ENCODE measurements at regions not wholly inside any gene's neighbourhood (a gene's known extent, or its start where the extent isn't known, plus 50 kb on each side); places are given as distances from the start of the nearest gene placed in this dataset.

DNA sequence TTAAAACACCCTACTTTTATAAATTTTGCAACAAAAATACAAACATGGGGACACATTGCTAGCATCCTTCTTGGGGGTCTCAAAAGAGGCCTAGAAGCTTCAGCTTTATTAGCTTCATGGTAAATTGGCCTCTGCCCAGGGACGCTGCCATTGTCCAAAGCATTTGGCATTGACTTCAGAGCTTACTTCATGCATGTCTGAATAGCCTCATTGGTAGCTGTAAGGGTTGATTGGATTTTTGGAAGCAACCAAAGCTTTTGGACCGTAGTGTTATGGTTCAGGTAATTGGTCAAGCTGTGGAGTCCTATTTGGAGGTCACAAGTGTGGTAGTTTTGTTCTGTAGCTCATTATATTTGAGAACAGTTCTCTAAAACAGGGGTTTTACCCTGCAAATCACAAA lies 411.7 kb upstream of the SLC24A2 start:
- Histone ChIP-seq H3K27ac (ENCODE audit: low read length) (no peak overlapping the region), H3K9me3 (ENCODE audit: control insufficient read depth in 2 of 2, low read length in 2 of 2) (peaks cover 0 to 3% of the 10 kb centered on the region in 2 donors), H3K36me3 (ENCODE audit: control insufficient read depth in 2 of 2, insufficient read depth in 2 of 2, low read length in 2 of 2) (no peaks in the 10 kb centered on the region), H3K27me3 (ENCODE audit: control insufficient read depth in 1 of 2, insufficient read depth in 2 of 2, low read length in 2 of 2) (no peaks in the 10 kb centered on the region), H3K4me1 (ENCODE audit: control insufficient read depth, insufficient read depth, low read length) (no peaks in the 10 kb centered on the region), H3K9ac (ENCODE audit: low read length in 2 of 2) (no peak overlapping the region), H3K4me3 (ENCODE audit: low read length in 2 of 2) (no peak overlapping the region)

DNA sequence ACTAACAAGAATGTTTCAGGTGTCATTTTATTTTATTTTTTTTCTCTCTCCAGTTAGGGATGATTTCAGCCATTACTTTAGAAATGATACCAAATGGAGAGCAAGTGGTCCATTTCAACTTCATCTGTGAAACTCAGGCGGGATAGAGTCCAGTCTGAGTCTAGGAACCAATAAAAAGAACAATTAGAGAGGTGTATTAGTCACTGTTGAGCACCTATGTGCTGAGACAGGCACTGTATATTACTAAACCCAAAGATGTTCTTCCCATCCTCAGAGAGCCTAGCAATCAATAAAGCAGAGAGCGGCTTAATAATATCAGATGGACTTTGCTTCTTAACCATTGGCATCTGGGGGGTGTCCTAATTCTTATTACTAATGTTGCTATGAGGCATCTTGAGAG lies 410.3 kb upstream of the SLC24A2 start:
- H3K4me1 ChIP-seq (ENCODE audit: control insufficient read depth, insufficient read depth, low read length) = no peaks in the 10 kb centered on the region
- H3K9me3 ChIP-seq (ENCODE audit: control insufficient read depth in 2 of 2, low read length in 2 of 2) = peaks cover 0 to 3% of the 10 kb centered on the region in 2 donors
- H3K27ac ChIP-seq (ENCODE audit: low read length) = no peak overlapping the region
- H3K27me3 ChIP-seq (ENCODE audit: control insufficient read depth in 1 of 2, insufficient read depth in 2 of 2, low read length in 2 of 2) = no peaks in the 10 kb centered on the region
- no peak overlapping the region for H3K4me3 ChIP-seq (ENCODE audit: low read length in 2 of 2)
- H3K9ac ChIP-seq (ENCODE audit: low read length in 2 of 2) = no peak overlapping the region
- H3K36me3 ChIP-seq (ENCODE audit: control insufficient read depth in 2 of 2, insufficient read depth in 2 of 2, low read length in 2 of 2) = no peaks in the 10 kb centered on the region

DNA sequence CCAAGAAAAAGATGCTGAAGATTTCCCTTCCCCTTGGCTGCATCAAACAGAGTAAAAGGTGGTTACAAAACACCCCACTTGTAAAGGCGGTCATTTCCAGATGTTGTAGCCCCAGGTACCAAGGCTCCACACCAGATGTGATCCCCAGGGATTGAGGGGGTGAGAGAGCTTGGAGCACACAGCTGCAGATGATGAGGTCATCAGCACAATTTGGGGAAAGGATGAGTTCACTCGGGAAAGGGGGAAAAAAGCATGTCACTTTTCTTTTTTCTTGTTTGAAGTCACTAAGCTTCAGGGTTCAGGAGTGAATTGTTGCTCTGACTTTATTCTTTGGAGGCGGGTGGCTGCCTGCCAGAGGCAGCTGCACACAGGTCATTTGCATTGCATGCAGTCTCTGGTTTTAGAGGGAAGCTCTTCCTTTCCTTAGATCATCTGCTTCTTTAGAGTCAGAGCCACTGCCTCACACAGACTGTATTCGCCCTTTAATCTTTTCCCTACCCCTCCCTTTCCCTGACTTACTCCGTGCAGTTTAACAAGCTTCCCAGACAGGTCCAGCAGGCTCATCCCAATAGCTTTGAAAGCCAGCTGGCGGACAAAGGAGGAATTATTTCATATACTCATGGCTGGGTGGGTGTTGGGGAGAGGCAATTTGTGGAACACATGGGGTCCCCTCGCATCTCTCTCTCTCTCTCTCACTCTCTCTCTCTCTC lies 409.3 kb upstream of the SLC24A2 start:
- no peaks in the 10 kb centered on the region for H3K36me3 ChIP-seq (ENCODE audit: control insufficient read depth in 2 of 2, insufficient read depth in 2 of 2, low read length in 2 of 2)
- H3K4me3 ChIP-seq (ENCODE audit: low read length in 2 of 2) = no peak overlapping the region
- H3K27ac ChIP-seq (ENCODE audit: low read length) = no peak overlapping the region
- peaks cover 0 to 3% of the 10 kb centered on the region in 2 donors for H3K9me3 ChIP-seq (ENCODE audit: control insufficient read depth in 2 of 2, low read length in 2 of 2)
- no peaks in the 10 kb centered on the region for H3K4me1 ChIP-seq (ENCODE audit: control insufficient read depth, insufficient read depth, low read length)
- H3K27me3 ChIP-seq (ENCODE audit: control insufficient read depth in 1 of 2, insufficient read depth in 2 of 2, low read length in 2 of 2) = no peaks in the 10 kb centered on the region
- no peak overlapping the region for H3K9ac ChIP-seq (ENCODE audit: low read length in 2 of 2)

DNA sequence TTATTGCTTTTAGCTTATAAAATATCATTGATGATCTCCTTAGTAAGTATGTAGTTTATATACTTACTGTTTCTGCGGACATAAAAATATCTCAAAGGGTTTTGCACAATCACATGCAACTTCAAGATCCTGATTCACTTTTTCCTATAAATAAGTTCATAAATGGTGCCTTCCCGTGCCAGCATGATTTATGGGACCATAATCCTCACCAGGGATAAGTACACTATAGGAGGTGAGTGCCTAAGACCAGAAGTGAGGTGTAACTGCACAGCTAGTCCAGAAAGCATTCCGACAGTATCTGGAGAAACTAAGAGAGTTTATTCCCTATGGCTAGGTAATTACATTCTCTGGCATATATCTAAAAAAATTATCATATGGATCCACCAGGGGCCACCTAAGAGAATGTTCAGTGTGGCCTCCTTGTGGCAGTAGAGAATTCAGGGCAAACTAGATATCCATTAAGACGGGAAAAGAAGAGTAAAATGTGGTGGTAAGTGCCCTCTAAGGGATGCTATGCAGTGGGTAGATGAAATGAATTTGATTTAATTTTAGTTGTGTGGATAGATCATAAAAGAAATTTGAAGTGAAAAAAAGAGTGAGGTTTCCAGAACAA lies 402.5 kb upstream of the SLC24A2 start:
- Histone ChIP-seq H3K27ac (ENCODE audit: low read length) (no peak overlapping the region), H3K9me3 (ENCODE audit: control insufficient read depth in 2 of 2, low read length in 2 of 2) (peaks cover 0 to 3% of the 10 kb centered on the region in 2 donors), H3K4me3 (ENCODE audit: low read length in 2 of 2) (no peak overlapping the region), H3K4me1 (ENCODE audit: control insufficient read depth, insufficient read depth, low read length) (no peaks in the 10 kb centered on the region), H3K36me3 (ENCODE audit: control insufficient read depth in 2 of 2, insufficient read depth in 2 of 2, low read length in 2 of 2) (no peaks in the 10 kb centered on the region), H3K9ac (ENCODE audit: low read length in 2 of 2) (no peak overlapping the region), H3K27me3 (ENCODE audit: control insufficient read depth in 1 of 2, insufficient read depth in 2 of 2, low read length in 2 of 2) (no peaks in the 10 kb centered on the region)

DNA sequence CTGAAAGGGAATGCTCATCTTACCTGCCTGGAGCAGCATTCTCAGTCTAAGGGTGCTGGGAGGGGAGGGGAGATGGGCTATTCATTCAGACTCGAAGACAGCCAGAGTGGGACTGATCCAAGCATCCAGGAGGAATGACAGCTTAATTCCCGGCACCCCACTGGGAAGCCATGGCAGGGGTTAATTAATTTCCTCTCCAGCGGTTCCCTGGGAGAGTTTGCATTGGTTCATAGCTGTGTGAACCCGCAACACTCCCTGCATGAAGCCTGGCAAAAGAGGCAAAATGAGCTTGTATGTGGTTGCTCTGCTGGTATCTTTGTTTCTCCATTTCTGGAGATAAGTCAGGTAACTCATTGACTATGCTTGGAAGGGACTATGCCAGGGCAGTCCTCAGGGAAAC lies 401.0 kb upstream of the SLC24A2 start:
- Histone ChIP-seq H3K36me3 (ENCODE audit: control insufficient read depth in 2 of 2, insufficient read depth in 2 of 2, low read length in 2 of 2) (no peaks in the 10 kb centered on the region), H3K4me1 (ENCODE audit: control insufficient read depth, insufficient read depth, low read length) (no peaks in the 10 kb centered on the region), H3K27ac (ENCODE audit: low read length) (no peak overlapping the region), H3K4me3 (ENCODE audit: low read length in 2 of 2) (no peak overlapping the region), H3K9me3 (ENCODE audit: control insufficient read depth in 2 of 2, low read length in 2 of 2) (no peaks in the 10 kb centered on the region), H3K27me3 (ENCODE audit: control insufficient read depth in 1 of 2, insufficient read depth in 2 of 2, low read length in 2 of 2) (no peaks in the 10 kb centered on the region), H3K9ac (ENCODE audit: low read length in 2 of 2) (no peak overlapping the region)

DNA sequence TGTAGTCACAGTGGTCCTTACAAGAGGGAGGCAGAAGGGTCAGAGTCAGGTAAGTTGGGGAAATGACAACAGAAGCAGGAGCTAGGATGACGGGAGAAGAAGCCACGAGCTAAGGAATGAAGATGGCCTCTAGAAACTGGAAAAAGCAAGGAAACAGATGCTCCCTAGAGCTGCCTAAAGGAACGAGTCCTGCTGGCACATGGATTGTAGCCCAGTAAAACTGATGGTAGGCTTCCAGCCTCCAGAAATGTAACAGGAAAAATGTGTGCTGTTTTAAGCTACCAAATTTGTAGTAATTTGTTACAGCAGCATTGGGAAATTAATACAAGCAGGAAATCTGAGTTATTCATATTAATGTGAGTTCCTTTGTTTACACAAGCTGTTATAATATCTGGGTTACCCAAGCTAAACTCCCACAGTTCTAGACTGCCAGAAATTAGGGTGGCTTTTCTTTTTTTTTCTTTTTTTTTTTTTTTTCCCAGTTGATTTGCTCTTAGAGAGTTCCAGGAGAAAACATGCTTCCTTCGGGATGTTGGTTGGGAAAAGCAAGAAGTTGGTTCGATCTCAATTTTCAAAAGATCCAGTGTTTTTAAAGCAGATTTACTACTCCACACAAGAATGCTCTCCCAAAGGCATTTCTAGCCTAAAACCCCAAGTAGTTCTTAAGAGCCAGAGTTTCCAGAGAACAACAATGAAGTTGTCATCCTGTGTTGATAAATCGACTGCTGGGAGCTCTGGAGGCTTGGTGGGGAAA lies 400.0 kb upstream of the SLC24A2 start:
- no peaks in the 10 kb centered on the region for H3K36me3 ChIP-seq (ENCODE audit: control insufficient read depth in 2 of 2, insufficient read depth in 2 of 2, low read length in 2 of 2)
- no peak overlapping the region for H3K9ac ChIP-seq (ENCODE audit: low read length in 2 of 2)
- H3K27me3 ChIP-seq (ENCODE audit: control insufficient read depth in 1 of 2, insufficient read depth in 2 of 2, low read length in 2 of 2) = no peaks in the 10 kb centered on the region
- H3K4me1 ChIP-seq (ENCODE audit: control insufficient read depth, insufficient read depth, low read length) = no peaks in the 10 kb centered on the region
- H3K4me3 ChIP-seq (ENCODE audit: low read length in 2 of 2) = no peak overlapping the region
- no peak overlapping the region for H3K27ac ChIP-seq (ENCODE audit: low read length)
- H3K9me3 ChIP-seq (ENCODE audit: control insufficient read depth in 2 of 2, low read length in 2 of 2) = no peaks in the 10 kb centered on the region

DNA sequence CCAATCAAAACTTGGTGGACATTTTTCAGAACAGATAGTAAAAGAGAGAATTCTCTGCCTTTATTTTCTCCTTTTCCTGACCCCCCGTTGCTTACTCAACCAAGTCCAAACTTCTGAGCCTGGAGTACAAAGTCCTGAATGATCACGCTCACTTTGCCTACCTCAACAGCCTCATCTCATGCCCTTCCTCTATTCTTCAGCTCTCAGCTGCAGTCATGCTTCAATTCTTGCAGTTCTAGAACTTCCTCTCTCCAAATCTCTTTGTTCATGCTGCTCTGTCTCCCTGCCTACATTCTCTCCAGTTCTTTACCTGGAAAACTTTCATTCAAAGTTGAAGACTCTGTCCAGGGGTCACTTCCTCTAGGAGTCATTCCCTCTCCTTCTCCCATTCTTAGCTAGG lies 398.5 kb upstream of the SLC24A2 start:
- no peaks in the 10 kb centered on the region for H3K9me3 ChIP-seq (ENCODE audit: control insufficient read depth in 2 of 2, low read length in 2 of 2)
- no peaks in the 10 kb centered on the region for H3K36me3 ChIP-seq (ENCODE audit: control insufficient read depth in 2 of 2, insufficient read depth in 2 of 2, low read length in 2 of 2)
- H3K4me1 ChIP-seq (ENCODE audit: control insufficient read depth, insufficient read depth, low read length) = no peaks in the 10 kb centered on the region
- H3K9ac ChIP-seq (ENCODE audit: low read length in 2 of 2) = no peak overlapping the region
- no peak overlapping the region for H3K4me3 ChIP-seq (ENCODE audit: low read length in 2 of 2)
- H3K27ac ChIP-seq (ENCODE audit: low read length) = no peak overlapping the region
- no peaks in the 10 kb centered on the region for H3K27me3 ChIP-seq (ENCODE audit: control insufficient read depth in 1 of 2, insufficient read depth in 2 of 2, low read length in 2 of 2)

DNA sequence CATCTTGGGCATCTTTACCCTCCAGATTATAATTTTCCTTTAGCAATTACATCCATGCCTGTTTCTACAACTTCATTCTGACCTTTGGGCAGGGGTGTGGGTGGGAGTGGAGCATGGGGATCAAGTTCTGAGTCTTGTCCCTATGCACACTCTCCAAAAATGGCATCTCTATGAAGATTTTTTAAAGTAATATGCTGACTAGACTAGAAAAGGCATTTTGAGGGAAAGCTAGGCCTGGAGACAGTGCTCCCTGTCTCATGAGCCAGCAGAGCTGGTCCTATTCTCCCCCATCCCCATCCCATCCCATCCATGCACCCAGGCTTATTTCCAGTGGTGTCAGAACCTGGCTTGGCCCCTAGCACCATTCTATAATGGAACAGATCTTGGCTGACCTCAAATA lies 398.0 kb upstream of the SLC24A2 start:
- Histone ChIP-seq H3K4me1 (ENCODE audit: control insufficient read depth, insufficient read depth, low read length) (no peaks in the 10 kb centered on the region), H3K4me3 (ENCODE audit: low read length in 2 of 2) (no peak overlapping the region), H3K9me3 (ENCODE audit: control insufficient read depth in 2 of 2, low read length in 2 of 2) (no peaks in the 10 kb centered on the region), H3K27me3 (ENCODE audit: control insufficient read depth in 1 of 2, insufficient read depth in 2 of 2, low read length in 2 of 2) (no peaks in the 10 kb centered on the region), H3K27ac (ENCODE audit: low read length) (no peak overlapping the region), H3K9ac (ENCODE audit: low read length in 2 of 2) (no peak overlapping the region), H3K36me3 (ENCODE audit: control insufficient read depth in 2 of 2, insufficient read depth in 2 of 2, low read length in 2 of 2) (no peaks in the 10 kb centered on the region)

DNA sequence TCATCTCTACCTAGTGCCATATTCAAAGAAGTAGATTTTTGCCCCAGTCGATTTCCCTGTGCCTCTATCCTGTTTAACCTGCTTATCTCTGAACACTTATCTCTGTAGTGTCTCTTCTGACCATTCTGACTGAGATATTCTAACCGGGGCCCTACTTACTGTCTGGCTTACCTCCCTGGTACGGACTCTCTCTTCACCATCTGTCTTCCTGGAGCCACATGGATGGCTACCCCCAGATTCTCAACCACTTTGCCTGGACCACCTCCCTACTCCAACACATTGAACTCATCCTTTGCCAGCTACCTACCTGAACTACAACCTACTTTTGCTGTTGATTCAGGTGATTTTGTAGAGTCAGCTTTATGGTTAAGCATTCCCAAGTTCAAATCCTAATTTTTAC lies 397.4 kb upstream of the SLC24A2 start:
- H3K4me3 ChIP-seq (ENCODE audit: low read length in 2 of 2) = no peak overlapping the region
- no peaks in the 10 kb centered on the region for H3K9me3 ChIP-seq (ENCODE audit: control insufficient read depth in 2 of 2, low read length in 2 of 2)
- no peaks in the 10 kb centered on the region for H3K27me3 ChIP-seq (ENCODE audit: control insufficient read depth in 1 of 2, insufficient read depth in 2 of 2, low read length in 2 of 2)
- H3K4me1 ChIP-seq (ENCODE audit: control insufficient read depth, insufficient read depth, low read length) = no peaks in the 10 kb centered on the region
- no peak overlapping the region for H3K9ac ChIP-seq (ENCODE audit: low read length in 2 of 2)
- no peak overlapping the region for H3K27ac ChIP-seq (ENCODE audit: low read length)
- no peaks in the 10 kb centered on the region for H3K36me3 ChIP-seq (ENCODE audit: control insufficient read depth in 2 of 2, insufficient read depth in 2 of 2, low read length in 2 of 2)

DNA sequence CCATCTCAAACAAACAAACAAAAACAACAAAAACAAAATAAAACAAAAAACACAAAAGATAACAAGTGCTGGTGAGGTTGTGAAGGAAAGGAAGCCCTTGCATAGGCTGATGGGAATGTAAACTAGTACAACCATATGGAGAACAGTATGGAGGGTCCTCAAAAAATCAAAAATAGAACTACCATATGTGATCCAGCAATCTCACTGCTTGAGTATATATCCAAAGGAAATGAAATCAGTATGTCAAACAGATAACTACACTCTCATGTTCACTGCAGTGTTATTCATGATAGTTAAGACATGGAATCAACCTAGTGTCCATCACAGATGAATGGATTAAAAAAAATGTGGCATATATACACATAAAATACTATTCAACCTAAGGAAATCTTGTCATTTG lies 395.7 kb upstream of the SLC24A2 start:
- no peak overlapping the region for H3K9ac ChIP-seq (ENCODE audit: low read length in 2 of 2)
- no peak overlapping the region for H3K27ac ChIP-seq (ENCODE audit: low read length)
- no peaks in the 10 kb centered on the region for H3K36me3 ChIP-seq (ENCODE audit: control insufficient read depth in 2 of 2, insufficient read depth in 2 of 2, low read length in 2 of 2)
- no peaks in the 10 kb centered on the region for H3K4me1 ChIP-seq (ENCODE audit: control insufficient read depth, insufficient read depth, low read length)
- H3K4me3 ChIP-seq (ENCODE audit: low read length in 2 of 2) = no peak overlapping the region
- H3K27me3 ChIP-seq (ENCODE audit: control insufficient read depth in 1 of 2, insufficient read depth in 2 of 2, low read length in 2 of 2) = no peaks in the 10 kb centered on the region
- no peaks in the 10 kb centered on the region for H3K9me3 ChIP-seq (ENCODE audit: control insufficient read depth in 2 of 2, low read length in 2 of 2)

DNA sequence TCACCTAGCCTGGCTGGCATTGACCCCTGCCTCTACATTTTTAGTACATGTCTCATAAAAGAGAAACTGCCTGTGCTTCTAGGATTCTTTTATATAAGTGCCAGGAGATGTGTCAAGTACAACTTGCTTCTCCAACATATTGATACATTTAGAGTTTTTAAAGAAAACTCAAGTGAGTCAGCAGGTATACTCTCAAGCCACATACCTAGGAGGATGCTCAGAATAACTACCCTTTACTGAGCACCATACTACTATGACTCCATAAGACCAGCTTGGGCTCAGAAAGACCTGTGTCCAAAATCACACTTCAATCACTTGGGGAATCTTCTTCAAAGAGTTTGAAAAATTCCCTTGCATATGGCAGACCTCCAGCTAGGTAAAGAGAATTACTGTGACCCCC lies 389.8 kb upstream of the SLC24A2 start:
- no peak overlapping the region for H3K27ac ChIP-seq (ENCODE audit: low read length)
- no peaks in the 10 kb centered on the region for H3K27me3 ChIP-seq (ENCODE audit: control insufficient read depth in 1 of 2, insufficient read depth in 2 of 2, low read length in 2 of 2)
- H3K9me3 ChIP-seq (ENCODE audit: control insufficient read depth in 2 of 2, low read length in 2 of 2) = no peaks in the 10 kb centered on the region
- H3K4me3 ChIP-seq (ENCODE audit: low read length in 2 of 2) = no peak overlapping the region
- no peaks in the 10 kb centered on the region for H3K36me3 ChIP-seq (ENCODE audit: control insufficient read depth in 2 of 2, insufficient read depth in 2 of 2, low read length in 2 of 2)
- H3K9ac ChIP-seq (ENCODE audit: low read length in 2 of 2) = no peak overlapping the region
- no peaks in the 10 kb centered on the region for H3K4me1 ChIP-seq (ENCODE audit: control insufficient read depth, insufficient read depth, low read length)

All from stomach smooth muscle (tissue), 2 donors.